Keratinocyte (primary cell): ENCODE measurements at regions not wholly inside any gene's neighbourhood (a gene's known extent, or its start where the extent isn't known, plus 50 kb on each side); places are given as distances from the start of the nearest gene placed in this dataset.

Source experiments
- DNase-seq: peaks from one replicate; pipeline ENCODE4 v3.0.0-alpha.2; 2011; ENCODE audit warnings: low read depth, missing footprints, low spot score
- FAIRE-seq: peaks from 2 replicates; lab custom pipeline; 2011; peaks lifted over from hg19 to GRCh38; lab: Jason Lieb, UNC
- H2AFZ ChIP-seq: 2 replicates; pipeline ENCODE4 v1.6.0; 2012; ENCODE audit warnings: low read length, control low read depth, inconsistent platforms; ENCODE audit not compliant: control insufficient read depth
- H3K27ac ChIP-seq: 2 replicates; pipeline ENCODE4 v1.5.1; 2011; ENCODE audit warnings: low read length; ENCODE audit not compliant: control insufficient read depth, insufficient read depth
- H3K27me3 ChIP-seq: 3 replicates; pipeline ENCODE4 v1.6.0; 2011; ENCODE audit warnings: low read length; ENCODE audit not compliant: control insufficient read depth, insufficient read depth; ENCODE audit errors: extremely low read depth
- H3K36me3 ChIP-seq, 2 experiments: 2 replicates in 1 of 2; 3 replicates in 1 of 2; pipeline ENCODE4 v1.5.1; 2011; ENCODE audit warnings: low read length in 2 of 2, mild to moderate bottlenecking in 1 of 2; ENCODE audit not compliant: control insufficient read depth in 2 of 2, insufficient read depth in 2 of 2; ENCODE audit errors: extremely low read depth in 1 of 2
- H3K4me1 ChIP-seq: 3 replicates; pipeline ENCODE4 v1.5.1; 2011; ENCODE audit warnings: low read length; ENCODE audit not compliant: control insufficient read depth, insufficient read depth; ENCODE audit errors: extremely low read depth
- H3K4me2 ChIP-seq: 3 replicates; pipeline ENCODE4 v1.6.0; 2011; ENCODE audit warnings: low read depth, low read length; ENCODE audit not compliant: control insufficient read depth, insufficient read depth; ENCODE audit errors: extremely low read depth
- H3K4me3 ChIP-seq, 3 experiments: fragments of 200-600 bp in 1 of 3; sonication (generic) in 1 of 3; 2 replicates in 2 of 3; 3 replicates in 1 of 3; pipeline ENCODE4 v1.5.1; 2011 to 2016; ENCODE audit warnings: low read length in 3 of 3, mild to moderate bottlenecking in 3 of 3, control low read depth in 2 of 3, inconsistent platforms in 1 of 3, low read depth in 1 of 3, mixed read lengths in 1 of 3, mixed run types in 1 of 3, moderate library complexity in 1 of 3; ENCODE audit not compliant: control insufficient read depth in 2 of 3, insufficient read depth in 2 of 3; ENCODE audit errors: extremely low read depth in 1 of 3
- H3K79me2 ChIP-seq: 2 replicates; pipeline ENCODE4 v1.6.0; 2012; ENCODE audit warnings: low read length; ENCODE audit not compliant: control insufficient read depth, insufficient read depth
- H3K9ac ChIP-seq: 3 replicates; pipeline ENCODE4 v1.6.0; 2011; ENCODE audit warnings: low read length; ENCODE audit not compliant: control insufficient read depth, insufficient read depth; ENCODE audit errors: extremely low read depth
- H3K9me1 ChIP-seq: 3 replicates; pipeline ENCODE4 v1.6.0; 2011; ENCODE audit warnings: low read length; ENCODE audit not compliant: control insufficient read depth, insufficient read depth; ENCODE audit errors: extremely low read depth
- H3K9me3 ChIP-seq: 2 replicates; pipeline ENCODE4 v1.5.1; 2012; ENCODE audit warnings: low read depth, low read length; ENCODE audit not compliant: control insufficient read depth
- H4K20me1 ChIP-seq: 3 replicates; pipeline ENCODE4 v1.6.0; 2011; ENCODE audit warnings: low read length; ENCODE audit not compliant: control insufficient read depth, insufficient read depth; ENCODE audit errors: extremely low read depth
- CTCF ChIP-seq, 3 experiments: IDR thresholded peaks in 1 of 3; conservative IDR thresholded peaks in 1 of 3; optimal IDR thresholded peaks in 1 of 3; 2 replicates in 2 of 3; 3 replicates in 1 of 3; pipeline versions ENCODE3 to v1.5.1; 2011; ENCODE audit warnings: low read length in 3 of 3, mild to moderate bottlenecking in 3 of 3, moderate library complexity in 2 of 3, control low read depth in 1 of 3, inconsistent platforms in 1 of 3; ENCODE audit not compliant: insufficient read depth in 2 of 3; ENCODE audit errors: extremely low read depth in 1 of 3
- EZH2 ChIP-seq: IDR thresholded peaks from one replicate; pipeline ENCODE4 v1.6.1; 2012; ENCODE audit warnings: inconsistent platforms, mild to moderate bottlenecking, low read length, moderate library complexity
- dilution Hi-C: fragments of 300-500 bp; cut with MboI; formaldehyde crosslinking; loops from one replicate; pipeline ENCODE4 v1.7.0; 2020; ENCODE audit warnings: low sequenced_read_pairs; ENCODE audit not compliant: extremely low pct_ligation_motif_present

- FAIRE-seq (no peak), DNase-seq (no peak)
- Histone ChIP-seq H3K4me1 (no peaks in the 10 kb centered on the region), H3K9ac (no peak overlapping the region), H3K9me1 (no peaks in the 10 kb centered on the region), H3K4me2 (no peak overlapping the region), H4K20me1 (no peaks in the 10 kb centered on the region), H3K79me2 (no peaks in the 10 kb centered on the region), H3K9me3 (no peaks in the 10 kb centered on the region), H3K4me3 (no peak overlapping the region), H2AFZ (no peak overlapping the region), H3K27ac (no peak overlapping the region), H3K27me3 (no peaks in the 10 kb centered on the region), H3K36me3 (no peaks in the 10 kb centered on the region)
- dilution Hi-C loops, result no loop called here
- TF ChIP-seq EZH2, result no peak
- no peak for TF ChIP-seq CTCF (optimal IDR thresholded peaks at IDR 0.05 in 1 of 3, IDR thresholded peaks at IDR 0.05 in 1 of 3, conservative IDR thresholded peaks at IDR 0.05 in 1 of 3; ENCODE audit: extremely low read depth in 1 of 3, insufficient read depth in 2 of 3, low read length in 3 of 3)
Observed at GRCh38 chr2:138336146-138336545, 165.4 kb upstream of the SPOPL start.

GRCh38 chr2:138355244-138355643 lies 146.3 kb upstream of the SPOPL start:
- Histone ChIP-seq H2AFZ (no peak overlapping the region), H4K20me1 (no peaks in the 10 kb centered on the region), H3K27ac (no peak overlapping the region), H3K79me2 (no peaks in the 10 kb centered on the region), H3K4me1 (no peaks in the 10 kb centered on the region), H3K4me3 (no peak overlapping the region), H3K9me3 (no peaks in the 10 kb centered on the region), H3K36me3 (no peaks in the 10 kb centered on the region), H3K27me3 (no peaks in the 10 kb centered on the region), H3K9ac (no peak overlapping the region), H3K9me1 (no peaks in the 10 kb centered on the region), H3K4me2 (no peak overlapping the region)
- FAIRE-seq (no peak), DNase-seq (no peak)
- TF ChIP-seq EZH2 (no peak), CTCF (optimal IDR thresholded peaks at IDR 0.05 in 1 of 3, IDR thresholded peaks at IDR 0.05 in 1 of 3, conservative IDR thresholded peaks at IDR 0.05 in 1 of 3; ENCODE audit: extremely low read depth in 1 of 3, insufficient read depth in 2 of 3, low read length in 3 of 3) (no peak)
- dilution Hi-C loops, result no loop called here
